Skeletal muscle tissue (tissue), 3 donors: ENCODE measurements at regions not wholly inside any gene's neighbourhood (a gene's known extent, or its start where the extent isn't known, plus 50 kb on each side); places are given as distances from the start of the nearest gene placed in this dataset.
"Not testable (repeated sequence)": the region's sequence is repeated elsewhere in the genome, so short reads cannot be mapped to it uniquely, and the experiment has no call there.

Experiments
- H3K27ac ChIP-seq: one replicate; pipeline ENCODE4 v1.7.0; 2013; ENCODE audit warnings: mild to moderate bottlenecking, low read depth, low read length, inconsistent platforms
- H3K27me3 ChIP-seq, 3 donors: one replicate each; pipeline ENCODE4 v1.7.0; 2013; ENCODE audit warnings: low read length in 3 of 3; ENCODE audit not compliant: control insufficient read depth in 3 of 3, insufficient read depth in 3 of 3
- H3K36me3 ChIP-seq, 3 donors: one replicate each; pipeline ENCODE4 v1.7.0; 2013; ENCODE audit warnings: low read length in 3 of 3; ENCODE audit not compliant: control insufficient read depth in 3 of 3, insufficient read depth in 3 of 3
- H3K4me1 ChIP-seq, 3 donors: one replicate each; pipeline ENCODE4 v1.7.0; 2013; ENCODE audit warnings: low read length in 3 of 3, mild to moderate bottlenecking in 3 of 3; ENCODE audit not compliant: control insufficient read depth in 3 of 3, insufficient read depth in 3 of 3
- H3K4me3 ChIP-seq, 3 donors: one replicate each; pipeline ENCODE4 v1.7.0; 2013; ENCODE audit warnings: low read length in 3 of 3
- H3K9ac ChIP-seq, 3 donors: one replicate each; pipeline ENCODE4 v1.7.0; 2013; ENCODE audit warnings: low read length in 3 of 3, mild to moderate bottlenecking in 3 of 3, moderate library complexity in 2 of 3, low read depth in 1 of 3
- H3K9me3 ChIP-seq, 3 donors: one replicate each; pipeline ENCODE4 v1.7.0; 2013; ENCODE audit warnings: low read length in 3 of 3; ENCODE audit not compliant: control insufficient read depth in 3 of 3
- donor health status: Osteomylitis.

- H3K9me3 ChIP-seq, H3K27ac ChIP-seq, H3K4me3 ChIP-seq, H3K4me1 ChIP-seq, H3K27me3 ChIP-seq, H3K9ac ChIP-seq, H3K36me3 ChIP-seq: not testable (repeated sequence)
Measured at GRCh38 chr5:21473436-21473835, 1379.7 kb downstream of the CDH12 start.

DNA sequence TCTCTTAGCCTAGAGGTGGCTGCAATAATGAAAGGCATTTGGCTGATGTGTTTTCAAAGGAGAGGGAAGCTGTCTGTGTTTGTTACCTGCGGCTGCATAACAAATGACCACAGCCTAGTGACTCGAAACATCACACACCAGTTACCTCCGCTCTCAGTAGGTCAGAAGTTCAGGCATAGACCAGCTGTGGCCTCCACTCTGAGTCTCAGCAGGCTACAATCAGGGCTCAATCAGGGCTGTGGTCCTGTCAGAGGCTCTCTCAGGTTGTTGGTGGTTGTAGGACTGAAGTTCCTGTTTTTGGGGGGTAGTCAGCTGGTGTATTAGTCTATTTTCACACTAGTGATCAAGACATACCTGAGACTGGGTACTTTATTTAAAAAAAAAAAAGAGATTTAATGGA, 1381.5 kb downstream of the CDH12 start:
- not testable (repeated sequence) for H3K36me3 ChIP-seq, H3K4me1 ChIP-seq, H3K27ac ChIP-seq, H3K4me3 ChIP-seq, H3K9me3 ChIP-seq, H3K27me3 ChIP-seq, H3K9ac ChIP-seq

GRCh38 chr5:21469523-21470101, 1383.5 kb downstream of the CDH12 start:
- H3K4me1 ChIP-seq, H3K9me3 ChIP-seq, H3K27me3 ChIP-seq, H3K9ac ChIP-seq, H3K27ac ChIP-seq, H3K36me3 ChIP-seq, H3K4me3 ChIP-seq: not testable (repeated sequence)

GRCh38 chr5:21467544-21467943, 1385.6 kb downstream of the CDH12 start:
- not testable (repeated sequence) for H3K4me3 ChIP-seq, H3K27ac ChIP-seq, H3K27me3 ChIP-seq, H3K9ac ChIP-seq, H3K9me3 ChIP-seq, H3K36me3 ChIP-seq, H3K4me1 ChIP-seq

- Histone ChIP-seq H3K9ac (peak overlapping the region in 2 of 3 donors; percentile 67 to 80), H3K4me3 (peak overlapping the region; percentile 56 to 70 (median 70))
- H3K4me1 ChIP-seq, H3K27me3 ChIP-seq, H3K9me3 ChIP-seq, H3K36me3 ChIP-seq, H3K27ac ChIP-seq: not testable (repeated sequence)
Measured at GRCh38 chr5:21459744-21460073, 1393.4 kb downstream of the CDH12 start.

DNA sequence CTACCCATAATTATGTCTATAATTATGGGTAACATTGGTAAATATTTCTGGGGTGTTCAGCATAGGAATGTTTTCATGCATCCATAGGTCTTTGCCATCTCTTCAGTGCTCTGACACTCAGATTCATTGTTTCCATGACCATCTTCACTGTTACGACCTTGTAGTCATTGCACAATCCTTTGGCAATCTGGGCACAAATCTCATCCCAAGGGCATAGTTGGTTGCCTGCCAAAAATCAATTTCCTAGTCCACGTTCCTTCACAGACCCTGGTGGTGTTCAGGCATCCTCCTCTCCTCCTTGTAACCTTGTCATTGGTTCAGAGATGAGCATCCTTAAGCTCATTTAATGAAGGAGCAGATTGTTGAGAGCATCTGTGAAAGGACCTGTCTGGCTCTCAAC, 1400.7 kb downstream of the CDH12 start:
- Histone ChIP-seq H3K36me3 (no peaks in the 10 kb centered on the region), H3K27ac (no peak overlapping the region), H3K9me3 (no peaks in the 10 kb centered on the region), H3K4me3 (no peak overlapping the region), H3K27me3 (no peaks in the 10 kb centered on the region), H3K9ac (no peak overlapping the region), H3K4me1 (no peaks in the 10 kb centered on the region)

GRCh38 chr5:21432646-21433045, 1420.5 kb downstream of the CDH12 start:
- H3K27ac ChIP-seq = no peak overlapping the region
- H3K4me1 ChIP-seq = no peaks in the 10 kb centered on the region
- H3K36me3 ChIP-seq = no peaks in the 10 kb centered on the region
- H3K27me3 ChIP-seq = no peaks in the 10 kb centered on the region
- no peak overlapping the region for H3K9ac ChIP-seq
- H3K4me3 ChIP-seq = no peak overlapping the region
- no peaks in the 10 kb centered on the region for H3K9me3 ChIP-seq

DNA sequence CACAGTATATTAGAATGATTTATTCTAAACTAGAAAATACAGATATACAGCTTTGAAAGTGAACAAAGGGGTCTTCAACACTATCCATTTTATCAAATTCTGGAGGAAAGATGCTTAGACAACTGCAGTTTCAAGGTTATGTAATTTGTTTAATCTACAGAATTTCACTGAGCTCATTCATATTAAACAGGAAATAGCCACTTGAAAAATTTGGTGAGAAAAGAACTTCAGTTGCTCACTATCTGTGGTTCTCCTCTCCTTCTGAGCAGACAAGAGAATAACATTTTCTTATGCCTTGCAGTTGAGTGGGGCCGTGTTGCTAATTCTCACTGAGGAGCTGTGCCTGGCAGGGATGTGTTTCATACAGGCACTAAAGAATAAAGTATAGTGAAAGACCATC, 1428.2 kb downstream of the CDH12 start:
- Histone ChIP-seq H3K9ac (no peak overlapping the region), H3K27me3 (no peaks in the 10 kb centered on the region), H3K27ac (no peak overlapping the region), H3K9me3 (no peaks in the 10 kb centered on the region), H3K36me3 (no peaks in the 10 kb centered on the region), H3K4me3 (no peak overlapping the region), H3K4me1 (no peaks in the 10 kb centered on the region)

GRCh38 chr5:21419383-21419782, 1431.4 kb upstream of the CDH18 start:
- no peak overlapping the region for H3K4me3 ChIP-seq
- H3K9me3 ChIP-seq = no peaks in the 10 kb centered on the region
- no peak overlapping the region for H3K9ac ChIP-seq
- no peaks in the 10 kb centered on the region for H3K4me1 ChIP-seq
- H3K27ac ChIP-seq = no peak overlapping the region
- no peaks in the 10 kb centered on the region for H3K27me3 ChIP-seq
- no peaks in the 10 kb centered on the region for H3K36me3 ChIP-seq

DNA sequence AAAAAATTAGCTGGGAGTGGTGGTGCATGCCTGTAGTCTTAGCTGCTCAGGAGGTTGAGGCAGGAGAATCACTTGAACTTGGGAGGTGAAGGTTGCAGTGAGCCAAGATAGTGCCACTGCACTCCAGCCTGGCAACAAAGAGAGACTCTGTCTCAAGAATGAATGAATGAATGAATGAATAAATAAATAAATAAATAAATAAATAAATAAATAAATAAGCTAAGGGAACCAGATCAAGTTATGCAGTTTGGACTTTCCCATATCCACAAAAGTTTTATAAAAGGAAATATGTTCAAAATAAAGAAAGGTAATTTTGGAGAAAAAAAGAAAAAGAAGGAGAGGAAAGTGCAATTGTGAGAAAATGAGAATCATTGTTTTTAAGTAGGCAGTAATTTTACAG, 1414.1 kb upstream of the CDH18 start:
- not testable (repeated sequence) for H3K27me3 ChIP-seq, H3K4me1 ChIP-seq, H3K36me3 ChIP-seq, H3K9me3 ChIP-seq, H3K4me3 ChIP-seq, H3K9ac ChIP-seq, H3K27ac ChIP-seq

GRCh38 chr5:21398511-21398910, 1410.5 kb upstream of the CDH18 start:
- no peaks in the 10 kb centered on the region for H3K4me1 ChIP-seq
- H3K9me3 ChIP-seq = peaks cover 0 to 2% (median 0%) of the 10 kb centered on the region in 3 donors
- H3K27ac ChIP-seq = no peak overlapping the region
- no peak overlapping the region for H3K4me3 ChIP-seq
- H3K9ac ChIP-seq = no peak overlapping the region
- H3K36me3 ChIP-seq = no peaks in the 10 kb centered on the region
- no peaks in the 10 kb centered on the region for H3K27me3 ChIP-seq
